SH-SY5Y (cell line): ENCODE measurements at regions not wholly inside any gene's neighbourhood (a gene's known extent, or its start where the extent isn't known, plus 50 kb on each side); places are given as distances from the start of the nearest gene placed in this dataset.

Source experiments
- GATA2 ChIP-seq: IDR thresholded peaks from 2 replicates; pipeline ENCODE4 v1.6.1; 2011; ENCODE audit warnings: mild to moderate bottlenecking, low read depth, low read length
- GATA3 ChIP-seq: IDR thresholded peaks from 2 replicates; pipeline ENCODE4 v1.6.1; 2011; ENCODE audit warnings: low read depth, mild to moderate bottlenecking, low read length, moderate library complexity

GRCh38 chr5:117435203-117435602, 860.6 kb upstream of the SEMA6A start:
- TF ChIP-seq GATA2 (no peak), GATA3 (no peak)
